HepG2 (cell line): ENCODE measurements at regions not wholly inside any gene's neighbourhood (a gene's known extent, or its start where the extent isn't known, plus 50 kb on each side); places are given as distances from the start of the nearest gene placed in this dataset.

Source experiments
- ATF2 ChIP-seq: sonication (generic); formaldehyde crosslinking; IDR thresholded peaks from 2 replicates; pipeline ENCODE4 v1.4.0; 2020; ENCODE audit warnings: missing genetic modification reagents
- CBX1 ChIP-seq: IDR thresholded peaks from one replicate; pipeline ENCODE4 v1.6.1; 2016; ENCODE audit warnings: antibody characterized with exemption, low read depth
- FOXP4 ChIP-seq: sonication (generic); formaldehyde crosslinking; IDR thresholded peaks from 2 replicates; pipeline ENCODE4 v1.4.0; 2020; ENCODE audit warnings: missing genetic modification reagents
- GLMP ChIP-seq: sonication (generic); formaldehyde crosslinking; IDR thresholded peaks from 2 replicates; pipeline ENCODE4 v1.9.0; 2021; ENCODE audit warnings: missing genetic modification reagents, mild to moderate bottlenecking, borderline replicate concordance
- HNF1A ChIP-seq, 2 experiments: sonication (generic) in 1 of 2; formaldehyde crosslinking in 1 of 2; IDR thresholded peaks; 2 replicates each; pipeline versions ENCODE4 v1.4.0 to v1.6.1; 2016 to 2020; ENCODE audit warnings: borderline replicate concordance in 1 of 2, low read depth in 1 of 2, mild to moderate bottlenecking in 1 of 2, missing genetic modification reagents in 1 of 2
- IRF1 ChIP-seq: sonication (generic); formaldehyde crosslinking; IDR thresholded peaks from 2 replicates; pipeline ENCODE4 v1.4.0; 2020; ENCODE audit warnings: low read depth, mild to moderate bottlenecking, missing genetic modification reagents
- MYNN ChIP-seq: sonication (generic); formaldehyde crosslinking; IDR thresholded peaks from 2 replicates; pipeline ENCODE4 v1.4.0; 2020; ENCODE audit warnings: mild to moderate bottlenecking, low read depth, missing genetic modification reagents
- NFE2L2 ChIP-seq: fragments of 150-350 bp; IDR thresholded peaks from 2 replicates; pipeline ENCODE4 v1.6.1; 2014; ENCODE audit warnings: low read length
- NFIB ChIP-seq: sonication (generic); formaldehyde crosslinking; IDR thresholded peaks from 2 replicates; pipeline ENCODE4 v1.9.0; 2021; ENCODE audit warnings: missing genetic modification reagents, mild to moderate bottlenecking, borderline replicate concordance
- RBFOX2 ChIP-seq: fragments of 200-400 bp; formaldehyde crosslinking; IDR thresholded peaks from 2 replicates; pipeline ENCODE4 v1.6.1; 2017; ENCODE audit warnings: low read depth, mild to moderate bottlenecking, low read length
- RORA ChIP-seq: sonication (generic); formaldehyde crosslinking; IDR thresholded peaks from 2 replicates; pipeline ENCODE4 v1.5.0; 2020; ENCODE audit warnings: mild to moderate bottlenecking, missing genetic modification reagents, moderate library complexity
- TMF1 ChIP-seq: sonication (generic); formaldehyde crosslinking; IDR thresholded peaks from 2 replicates; pipeline ENCODE4 v1.8.1; 2022; ENCODE audit warnings: low read depth, missing genetic modification reagents
- ZNF124 ChIP-seq: sonication (generic); formaldehyde crosslinking; IDR thresholded peaks from 2 replicates; pipeline ENCODE4 v1.4.0; 2020; ENCODE audit warnings: missing genetic modification reagents
- ZNF33A ChIP-seq: sonication (generic); formaldehyde crosslinking; IDR thresholded peaks from 2 replicates; pipeline ENCODE4 v1.5.1; 2020; ENCODE audit warnings: missing genetic modification reagents, mild to moderate bottlenecking, moderate library complexity, borderline replicate concordance
- ZNF430 ChIP-seq: sonication (generic); formaldehyde crosslinking; IDR thresholded peaks from 2 replicates; pipeline ENCODE4 v1.9.0; 2021; ENCODE audit warnings: mild to moderate bottlenecking, missing genetic modification reagents
- ZNF770 ChIP-seq: sonication (generic); formaldehyde crosslinking; IDR thresholded peaks from 2 replicates; pipeline ENCODE4 v1.5.0; 2020; ENCODE audit warnings: mild to moderate bottlenecking, missing genetic modification reagents

- 0 out of 2 replicates have a peak, but pooled peaks have one; percentile 5 for TF ChIP-seq FOXP4 (CRISPR knock-in tag)
- TF ChIP-seq ZNF124 = no peak
- no peak for TF ChIP-seq IRF1 (CRISPR knock-in tag)
- no peak for TF ChIP-seq CBX1
- peak; percentile 52; the same call in 1 of the 2 replicates for TF ChIP-seq RBFOX2
- no peak for TF ChIP-seq RORA (CRISPR knock-in tag)
- no peak for TF ChIP-seq ZNF430 (CRISPR knock-in tag)
- peak; percentile 75 for TF ChIP-seq HNF1A (IDR thresholded peaks at IDR 0.05; ENCODE audit: low read depth)
- TF ChIP-seq HNF1A (CRISPR knock-in tag; IDR thresholded peaks at IDR 0.05; ENCODE audit: borderline replicate concordance) = peak; percentile 82; the same call in 1 of the 2 replicates
- no peak for TF ChIP-seq NFIB (CRISPR knock-in tag)
- TF ChIP-seq ZNF33A (CRISPR knock-in tag) = no peak
- TF ChIP-seq ATF2 (CRISPR knock-in tag) = no peak
- TF ChIP-seq NFE2L2 = no peak
- TF ChIP-seq TMF1 (CRISPR knock-in tag) = no peak
- no peak for TF ChIP-seq GLMP (CRISPR knock-in tag)
- no peak for TF ChIP-seq MYNN (CRISPR knock-in tag)
- no peak for TF ChIP-seq ZNF770 (CRISPR knock-in tag)
Observed at GRCh38 chr4:87912164-87913004, 63.1 kb upstream of the SPP1 start (continued).
